CD4-positive, CD25-positive, alpha-beta regulatory T cell (primary cell): ENCODE measurements at regions not wholly inside any gene's neighbourhood (a gene's known extent, or its start where the extent isn't known, plus 50 kb on each side); places are given as distances from the start of the nearest gene placed in this dataset.
"Not testable (repeated sequence)": the region's sequence is repeated elsewhere in the genome, so short reads cannot be mapped to it uniquely, and the experiment has no call there.

Source experiments
- ATAC-seq, 2 donors: fragments of 150-1000 bp; cut with Tn5 transposase; one replicate each; pipeline ENCODE4 v1.10.0; 2021; ENCODE audit warnings: low read depth in 2 of 2, moderate number of reproducible peaks in 2 of 2, moderate library complexity in 1 of 2
- DNase-seq, 3 donors: peaks; one replicate each; pipeline versions ENCODE4 v3.0.0 to v3.0.0-alpha.2; 2012 to 2022; ENCODE audit warnings: mixed read lengths in 1 of 3
- H3K27ac ChIP-seq: one replicate; pipeline ENCODE4 v1.7.0; 2013; ENCODE audit warnings: mild to moderate bottlenecking, low read length; ENCODE audit not compliant: insufficient read depth, poor library complexity, severe bottlenecking
- H3K27me3 ChIP-seq: one replicate; pipeline ENCODE4 v1.7.0; 2013; ENCODE audit warnings: low read length; ENCODE audit not compliant: control insufficient read depth, insufficient read depth
- H3K36me3 ChIP-seq: one replicate; pipeline ENCODE4 v1.7.0; 2013; ENCODE audit warnings: mild to moderate bottlenecking, low read length, moderate library complexity; ENCODE audit not compliant: control insufficient read depth, insufficient read depth
- H3K4me1 ChIP-seq: 2 replicates; pipeline ENCODE4 v1.7.0; 2013; ENCODE audit warnings: mild to moderate bottlenecking, low read length; ENCODE audit not compliant: insufficient read depth, control insufficient read depth, poor library complexity, severe bottlenecking
- H3K4me3 ChIP-seq: one replicate; pipeline ENCODE4 v1.7.0; 2013; ENCODE audit warnings: low read depth, mild to moderate bottlenecking, low read length, moderate library complexity
- H3K9me3 ChIP-seq, 2 experiments: 1 replicate in 1 of 2; 2 replicates in 1 of 2; pipeline ENCODE4 v1.7.0; 2013; ENCODE audit warnings: low read length in 2 of 2, mild to moderate bottlenecking in 1 of 2, moderate library complexity in 1 of 2; ENCODE audit not compliant: control insufficient read depth in 2 of 2
- H3K27ac Mint-ChIP-seq, 3 donors: one replicate each; pipeline ENCODE4 v1.8.0; 2020 to 2022; ENCODE audit warnings: mild to moderate bottlenecking in 3 of 3, mixed read lengths in 3 of 3, moderate library complexity in 2 of 3
- H3K27me3 Mint-ChIP-seq: one replicate; pipeline ENCODE4 v1.8.0; 2022; ENCODE audit warnings: mild to moderate bottlenecking, mixed read lengths
- H3K36me3 Mint-ChIP-seq: one replicate; pipeline ENCODE4 v1.8.0; 2020; ENCODE audit warnings: mixed read lengths
- H3K4me1 Mint-ChIP-seq, 4 donors: one replicate each; pipeline ENCODE4 v1.8.0; 2020 to 2022; ENCODE audit warnings: mixed read lengths in 4 of 4, mild to moderate bottlenecking in 1 of 4
- H3K4me3 Mint-ChIP-seq, 4 donors: one replicate each; pipeline ENCODE4 v1.8.0; 2020 to 2022; ENCODE audit warnings: mild to moderate bottlenecking in 4 of 4, mixed read lengths in 4 of 4, moderate library complexity in 3 of 4
- H3K9me3 Mint-ChIP-seq, 7 donors: one replicate each; pipeline ENCODE4 v1.8.0; 2020 to 2022; ENCODE audit warnings: mixed read lengths in 7 of 7, mild to moderate bottlenecking in 3 of 7, moderate library complexity in 2 of 7

DNA sequence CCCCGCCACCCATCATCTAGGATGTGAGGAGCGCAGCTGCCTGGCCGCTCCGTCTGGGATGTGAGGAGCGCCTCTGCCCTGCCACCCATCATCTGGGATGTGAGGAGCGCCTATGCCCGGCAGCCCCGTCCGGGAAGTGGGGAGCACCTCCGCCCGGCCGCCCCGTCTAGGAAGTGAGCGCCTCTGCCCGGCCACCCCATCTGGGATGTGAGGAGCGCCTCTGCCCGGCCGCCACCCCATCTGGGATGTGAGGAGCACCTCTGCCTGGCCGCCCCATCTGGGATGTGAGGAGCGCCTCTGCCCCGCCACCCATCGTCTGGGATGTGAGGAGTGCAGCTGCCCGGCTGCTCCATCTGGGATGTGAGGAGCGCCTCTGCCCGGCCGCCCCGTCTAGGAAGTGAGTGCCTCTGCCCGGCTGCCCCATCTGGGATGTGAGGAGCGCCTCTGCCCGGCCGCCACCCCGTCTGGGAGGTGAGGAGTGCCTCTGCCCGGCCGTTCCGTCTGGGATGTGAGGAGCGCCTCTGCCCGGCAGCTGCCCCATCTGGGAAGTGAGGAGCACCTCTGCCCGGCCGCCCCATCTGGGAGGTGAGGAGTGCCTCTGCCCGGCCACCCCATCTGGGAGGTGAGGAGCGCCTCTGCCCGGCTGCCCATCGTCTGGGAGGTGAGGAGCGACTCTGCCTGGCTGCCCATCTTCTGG lies 1086.5 kb downstream of the TYW1 start:
- H3K4me3 ChIP-seq, H3K36me3 ChIP-seq, H3K4me1 Mint-ChIP-seq, DNase-seq, H3K4me1 ChIP-seq, H3K27ac Mint-ChIP-seq, H3K4me3 Mint-ChIP-seq, H3K27ac ChIP-seq, H3K27me3 ChIP-seq, H3K27me3 Mint-ChIP-seq, H3K36me3 Mint-ChIP-seq, ATAC-seq: not testable (repeated sequence)
- peaks cover 0 to 44% (median 17%) of the 10 kb centered on the region in 7 donors for H3K9me3 Mint-ChIP-seq
- peaks cover 0 to 18% of the 10 kb centered on the region in 2 experiments for H3K9me3 ChIP-seq

DNA sequence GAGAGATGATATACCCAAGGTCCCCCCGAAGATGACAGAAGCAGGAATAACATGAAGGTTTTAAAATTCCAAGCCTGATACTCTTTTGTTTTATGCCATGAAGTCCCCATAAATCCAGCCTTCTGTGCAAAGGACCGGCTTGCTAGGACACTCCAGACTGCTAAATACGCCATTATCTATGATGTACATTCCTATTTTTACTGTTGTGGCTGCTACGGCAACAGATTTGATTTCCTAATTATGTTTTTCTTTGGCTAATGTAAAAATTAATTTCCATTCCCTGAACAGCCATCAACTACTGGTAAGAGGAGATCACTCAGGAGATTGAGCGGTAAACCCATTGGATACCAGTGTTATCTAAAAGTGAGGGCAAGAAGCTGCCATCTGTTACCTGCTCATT lies 1090.8 kb downstream of the TYW1 start:
- ATAC-seq (no peak), DNase-seq (no peak)
- Histone ChIP-seq H3K27ac (no peak overlapping the region), H3K9me3 (peaks cover 0 to 18% of the 10 kb centered on the region in 2 experiments), H3K4me1 (no peaks in the 10 kb centered on the region), H3K36me3 (no peaks in the 10 kb centered on the region), H3K27me3 (no peaks in the 10 kb centered on the region), H3K4me3 (no peak overlapping the region)
- Mint-ChIP-seq H3K27ac (no peak overlapping the region), H3K4me3 (no peak overlapping the region), H3K4me1 (no peaks in the 10 kb centered on the region), H3K9me3 (peaks cover 0 to 31% (median 9%) of the 10 kb centered on the region in 7 donors), H3K27me3 (no peaks in the 10 kb centered on the region), H3K36me3 (no peaks in the 10 kb centered on the region)

DNA sequence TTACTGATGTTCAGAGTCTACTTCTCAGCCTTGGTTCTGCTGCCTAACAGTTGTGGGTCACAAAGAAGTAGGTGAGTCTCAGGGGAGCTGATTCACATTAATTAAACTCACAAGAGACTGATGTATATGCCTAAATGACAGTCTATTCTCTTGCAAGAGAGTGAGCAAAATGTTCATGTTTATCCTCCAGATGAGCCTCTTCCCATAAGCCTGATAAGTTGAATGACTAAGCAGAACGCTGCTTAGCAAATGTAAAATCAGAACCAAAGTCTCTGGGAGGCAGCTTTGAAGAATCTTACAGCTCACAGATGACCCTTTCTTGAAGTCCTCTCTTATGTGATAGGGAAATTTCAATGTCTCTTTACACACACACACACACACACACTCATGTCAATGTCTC lies 1092.2 kb downstream of the TYW1 start:
- Histone ChIP-seq H3K27me3 (no peaks in the 10 kb centered on the region), H3K4me3 (no peak overlapping the region), H3K4me1 (no peaks in the 10 kb centered on the region), H3K27ac (no peak overlapping the region), H3K36me3 (no peaks in the 10 kb centered on the region), H3K9me3 (peaks cover 0 to 18% of the 10 kb centered on the region in 2 experiments)
- ATAC-seq (no peak), DNase-seq (no peak)
- Mint-ChIP-seq H3K9me3 (peaks cover 0 to 37% (median 9%) of the 10 kb centered on the region in 7 donors), H3K36me3 (no peaks in the 10 kb centered on the region), H3K4me3 (no peak overlapping the region), H3K4me1 (no peaks in the 10 kb centered on the region), H3K27ac (no peak overlapping the region), H3K27me3 (no peaks in the 10 kb centered on the region)

DNA sequence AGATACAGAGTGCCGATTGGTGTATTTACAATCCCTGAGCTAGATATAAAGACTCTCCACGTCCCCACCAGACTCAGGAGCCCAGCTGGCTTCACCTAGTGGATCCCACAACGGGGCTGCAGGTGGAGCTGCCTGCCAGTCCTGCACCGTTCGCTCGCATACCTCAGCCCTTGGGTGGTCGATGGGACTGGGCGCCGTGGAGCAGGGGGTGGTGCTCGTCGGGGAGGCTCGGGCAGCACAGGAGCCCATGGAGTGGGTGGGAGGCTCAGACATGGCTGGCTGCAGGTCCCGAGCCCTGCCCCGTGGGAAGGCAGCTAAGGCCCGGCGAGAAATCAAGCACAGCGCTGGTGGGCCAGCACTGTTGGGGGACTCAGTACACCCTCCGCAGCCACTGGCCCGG lies 1093.6 kb downstream of the TYW1 start:
- H3K4me1 Mint-ChIP-seq, H3K36me3 Mint-ChIP-seq, H3K4me1 ChIP-seq, H3K27me3 ChIP-seq, H3K27me3 Mint-ChIP-seq, H3K36me3 ChIP-seq, H3K27ac Mint-ChIP-seq, H3K4me3 ChIP-seq, H3K27ac ChIP-seq, H3K4me3 Mint-ChIP-seq, ATAC-seq, DNase-seq: not testable (repeated sequence)
- H3K9me3 ChIP-seq = peaks cover 0 to 13% of the 10 kb centered on the region in 2 experiments
- peaks cover 0 to 34% (median 8%) of the 10 kb centered on the region in 7 donors for H3K9me3 Mint-ChIP-seq

DNA sequence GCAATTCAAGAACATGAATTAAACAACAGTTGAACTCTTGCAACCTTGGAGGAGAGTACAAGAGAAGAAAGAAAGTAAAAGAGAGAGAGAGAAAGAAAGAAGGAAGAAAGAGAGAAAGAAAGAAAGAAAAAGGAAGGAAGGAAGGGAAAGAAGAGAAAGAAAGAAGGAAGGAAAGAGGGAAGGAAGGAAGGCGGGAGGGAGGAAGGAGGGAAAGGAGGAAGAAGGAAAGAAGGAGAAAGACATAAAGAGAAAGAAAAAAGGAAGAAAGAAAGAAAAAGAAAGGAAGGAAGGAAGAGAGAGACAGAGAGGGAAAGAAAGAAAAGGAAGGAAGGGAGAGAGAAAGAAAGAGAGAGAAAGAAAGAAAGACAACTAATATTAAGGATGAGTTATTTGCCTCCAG lies 1106.7 kb downstream of the TYW1 start:
- H3K27ac Mint-ChIP-seq = no peak overlapping the region
- Histone ChIP-seq H3K4me3 (no peak overlapping the region), H3K9me3 (peaks cover 0 to 4% of the 10 kb centered on the region in 2 experiments), H3K4me1 (no peaks in the 10 kb centered on the region), H3K27me3 (no peaks in the 10 kb centered on the region), H3K36me3 (no peaks in the 10 kb centered on the region), H3K27ac (no peak overlapping the region)
- H3K27me3 Mint-ChIP-seq = no peaks in the 10 kb centered on the region
- ATAC-seq (no peak), DNase-seq (no peak)
- H3K4me1 Mint-ChIP-seq = no peaks in the 10 kb centered on the region
- H3K36me3 Mint-ChIP-seq = no peaks in the 10 kb centered on the region
- no peak overlapping the region for H3K4me3 Mint-ChIP-seq
- peaks cover 0 to 33% (median 6%) of the 10 kb centered on the region in 7 donors for H3K9me3 Mint-ChIP-seq

DNA sequence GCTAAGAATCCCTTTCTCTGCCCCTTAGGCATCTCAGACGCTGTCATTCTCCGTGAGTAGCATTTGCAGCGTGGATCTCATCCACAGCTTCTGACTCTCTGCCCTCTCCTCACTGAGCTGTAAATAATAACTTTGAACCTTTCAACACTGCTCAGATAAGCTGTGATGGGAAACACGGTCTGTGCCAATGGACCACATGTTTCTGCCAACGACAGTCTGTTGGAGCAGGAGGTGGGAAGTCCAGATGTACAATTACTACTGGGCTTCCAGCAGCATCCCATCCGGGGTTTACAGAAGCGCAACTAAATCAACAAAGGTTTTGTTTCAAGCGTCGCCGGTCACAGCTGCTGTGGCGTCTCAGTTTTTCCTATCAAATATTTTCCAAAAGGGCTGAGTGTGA lies 1110.6 kb downstream of the TYW1 start:
- no peak overlapping the region for H3K4me3 Mint-ChIP-seq
- Histone ChIP-seq H3K27me3 (no peaks in the 10 kb centered on the region), H3K27ac (no peak overlapping the region), H3K4me3 (no peak overlapping the region), H3K9me3 (peaks cover 0 to 4% of the 10 kb centered on the region in 2 experiments), H3K4me1 (no peaks in the 10 kb centered on the region), H3K36me3 (no peaks in the 10 kb centered on the region)
- peaks cover 3 to 30% (median 8%) of the 10 kb centered on the region in 7 donors for H3K9me3 Mint-ChIP-seq
- H3K27me3 Mint-ChIP-seq = no peaks in the 10 kb centered on the region
- no peaks in the 10 kb centered on the region for H3K36me3 Mint-ChIP-seq
- no peak overlapping the region for H3K27ac Mint-ChIP-seq
- no peaks in the 10 kb centered on the region for H3K4me1 Mint-ChIP-seq
- ATAC-seq (no peak), DNase-seq (no peak)

DNA sequence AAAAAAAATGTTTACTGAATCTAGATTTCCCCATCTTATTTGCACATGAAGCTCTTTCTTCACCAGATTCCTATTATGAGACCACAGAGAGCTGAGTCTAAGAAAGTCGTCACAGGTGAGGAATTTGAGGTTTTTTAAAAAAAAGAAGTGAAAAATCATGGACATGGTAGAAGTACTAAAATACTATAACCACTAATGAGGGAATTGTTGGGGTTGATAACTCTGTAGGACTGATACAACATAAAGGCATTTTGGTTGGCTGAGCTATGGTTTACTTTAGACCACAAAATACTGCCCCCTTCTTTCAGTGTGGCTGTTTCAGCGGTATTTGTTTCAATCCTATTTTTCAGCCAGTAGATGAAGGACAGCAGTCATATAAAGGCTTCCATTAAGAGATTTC lies 1111.3 kb downstream of the TYW1 start:
- Mint-ChIP-seq H3K4me3 (no peak overlapping the region), H3K36me3 (no peaks in the 10 kb centered on the region), H3K9me3 (peaks cover 3 to 28% (median 10%) of the 10 kb centered on the region in 7 donors), H3K27ac (no peak overlapping the region), H3K4me1 (no peaks in the 10 kb centered on the region), H3K27me3 (no peaks in the 10 kb centered on the region)
- DNase-seq = no peak
- H3K4me3 ChIP-seq = no peak overlapping the region
- no peak for ATAC-seq
- no peaks in the 10 kb centered on the region for H3K36me3 ChIP-seq
- no peaks in the 10 kb centered on the region for H3K4me1 ChIP-seq
- H3K27ac ChIP-seq = no peak overlapping the region
- no peaks in the 10 kb centered on the region for H3K27me3 ChIP-seq
- peaks cover 0 to 4% of the 10 kb centered on the region in 2 experiments for H3K9me3 ChIP-seq

DNA sequence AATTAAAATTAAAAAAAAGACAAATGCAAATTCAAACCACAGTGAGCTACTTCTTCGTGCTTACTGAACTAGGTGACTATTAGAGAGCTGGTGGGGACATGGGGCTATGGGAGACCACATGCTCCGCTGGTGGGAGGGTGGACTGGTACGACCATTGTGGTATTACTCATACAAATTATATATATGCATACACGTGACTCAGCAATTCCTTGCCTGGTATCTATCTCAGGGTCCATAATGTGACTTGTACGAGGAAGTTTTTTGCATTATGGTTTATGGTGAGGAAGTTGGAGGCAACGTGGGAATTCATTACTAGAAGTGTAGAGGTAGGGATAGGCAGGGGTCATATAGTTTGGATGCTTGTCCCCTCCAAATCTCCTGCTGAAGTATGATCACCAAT lies 1112.7 kb downstream of the TYW1 start:
- peaks cover 3 to 28% (median 12%) of the 10 kb centered on the region in 7 donors for H3K9me3 Mint-ChIP-seq
- no peak overlapping the region for H3K4me3 Mint-ChIP-seq
- Histone ChIP-seq H3K36me3 (no peaks in the 10 kb centered on the region), H3K4me1 (no peaks in the 10 kb centered on the region), H3K27me3 (no peaks in the 10 kb centered on the region), H3K27ac (no peak overlapping the region), H3K9me3 (peaks cover 0 to 4% of the 10 kb centered on the region in 2 experiments), H3K4me3 (no peak overlapping the region)
- H3K4me1 Mint-ChIP-seq = no peaks in the 10 kb centered on the region
- DNase-seq (no peak), ATAC-seq (no peak)
- H3K36me3 Mint-ChIP-seq = no peaks in the 10 kb centered on the region
- H3K27me3 Mint-ChIP-seq = no peaks in the 10 kb centered on the region
- H3K27ac Mint-ChIP-seq = no peak overlapping the region
